Thyroid gland (tissue), 4 donors: ENCODE measurements at regions not wholly inside any gene's neighbourhood (a gene's known extent, or its start where the extent isn't known, plus 50 kb on each side); places are given as distances from the start of the nearest gene placed in this dataset.

Experiments used
- POLR2A ChIP-seq, 2 donors: fragments of 450-650 bp; IDR thresholded peaks; one replicate each; pipeline ENCODE4 v1.6.1; 2017; ENCODE audit warnings: antibody characterized with exemption in 2 of 2, mild to moderate bottlenecking in 2 of 2, moderate library complexity in 1 of 2
- TF ChIP-seq, protein P1 (sequence below), 6 experiments: fragments of 200-600 bp in 3 of 6; fragments of 450-650 bp in 3 of 6; sonication (generic) in 3 of 6; IDR thresholded peaks; one replicate each; pipeline ENCODE4 v1.5.1; 2016 to 2019; ENCODE audit warnings: antibody characterized with exemption in 6 of 6, mild to moderate bottlenecking in 2 of 6, inconsistent platforms in 1 of 6, moderate library complexity in 1 of 6

DNA sequence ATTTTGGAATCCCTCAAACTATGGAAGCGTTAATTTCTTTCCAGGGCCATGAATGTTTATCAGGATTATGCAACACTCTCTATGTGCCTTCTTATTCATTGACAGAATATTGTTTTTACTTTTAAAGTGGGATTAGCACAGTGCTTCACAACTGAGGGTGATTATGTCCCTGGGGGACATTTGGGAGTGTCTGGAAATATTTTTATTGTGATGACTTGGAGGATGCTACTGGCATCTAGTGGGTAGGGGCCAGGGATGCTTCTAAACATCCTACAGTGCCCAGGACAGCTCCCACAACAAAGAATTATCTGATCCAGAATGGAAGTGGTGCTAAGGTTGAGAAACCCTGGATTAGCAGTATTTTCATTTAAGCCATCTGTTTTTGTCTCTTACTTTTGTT, 338.5 kb upstream of the SOX5 start:
- TF ChIP-seq, protein P1, sequence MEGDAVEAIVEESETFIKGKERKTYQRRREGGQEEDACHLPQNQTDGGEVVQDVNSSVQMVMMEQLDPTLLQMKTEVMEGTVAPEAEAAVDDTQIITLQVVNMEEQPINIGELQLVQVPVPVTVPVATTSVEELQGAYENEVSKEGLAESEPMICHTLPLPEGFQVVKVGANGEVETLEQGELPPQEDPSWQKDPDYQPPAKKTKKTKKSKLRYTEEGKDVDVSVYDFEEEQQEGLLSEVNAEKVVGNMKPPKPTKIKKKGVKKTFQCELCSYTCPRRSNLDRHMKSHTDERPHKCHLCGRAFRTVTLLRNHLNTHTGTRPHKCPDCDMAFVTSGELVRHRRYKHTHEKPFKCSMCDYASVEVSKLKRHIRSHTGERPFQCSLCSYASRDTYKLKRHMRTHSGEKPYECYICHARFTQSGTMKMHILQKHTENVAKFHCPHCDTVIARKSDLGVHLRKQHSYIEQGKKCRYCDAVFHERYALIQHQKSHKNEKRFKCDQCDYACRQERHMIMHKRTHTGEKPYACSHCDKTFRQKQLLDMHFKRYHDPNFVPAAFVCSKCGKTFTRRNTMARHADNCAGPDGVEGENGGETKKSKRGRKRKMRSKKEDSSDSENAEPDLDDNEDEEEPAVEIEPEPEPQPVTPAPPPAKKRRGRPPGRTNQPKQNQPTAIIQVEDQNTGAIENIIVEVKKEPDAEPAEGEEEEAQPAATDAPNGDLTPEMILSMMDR (IDR thresholded peaks at IDR 0.05) = no peak
- TF ChIP-seq POLR2A (IDR thresholded peaks at IDR 0.05) = no peak
